Psoas muscle (tissue), 7 donors: ENCODE measurements at regions not wholly inside any gene's neighbourhood (a gene's known extent, or its start where the extent isn't known, plus 50 kb on each side); places are given as distances from the start of the nearest gene placed in this dataset.

ENCODE experiments used
- ATAC-seq, 4 donors: fragments of 200-7000 bp; cut with Tn5 transposase; one replicate each; pipeline ENCODE4 v1.9.1; 2020; ENCODE audit warnings: moderate library complexity in 3 of 4, mild to moderate bottlenecking in 2 of 4
- DNase-seq, 2 donors: peaks; one replicate each; pipeline ENCODE4 v3.0.0-alpha.2; 2020
- H3K27ac ChIP-seq: fragments of 200-600 bp; one replicate; pipeline ENCODE4 v1.8.0; 2022
- H3K27me3 ChIP-seq, 3 donors: fragments of 200-600 bp in 1 of 3; one replicate each; pipeline versions ENCODE4 v1.6.1 to v1.8.0; 2013 to 2022; ENCODE audit warnings: low read length in 2 of 3, mild to moderate bottlenecking in 2 of 3, moderate library complexity in 1 of 3; ENCODE audit not compliant: insufficient read depth in 3 of 3
- H3K36me3 ChIP-seq, 2 donors: fragments of 200-600 bp in 1 of 2; one replicate each; pipeline versions ENCODE4 v1.6.1 to v1.8.0; 2013 to 2022; ENCODE audit warnings: low read depth in 1 of 2, mild to moderate bottlenecking in 1 of 2, moderate library complexity in 1 of 2; ENCODE audit not compliant: insufficient read depth in 1 of 2
- H3K4me1 ChIP-seq: fragments of 200-600 bp; one replicate; pipeline ENCODE4 v1.8.0; 2022
- H3K4me3 ChIP-seq: fragments of 200-600 bp; one replicate; pipeline ENCODE4 v1.8.0; 2022; ENCODE audit warnings: mild to moderate bottlenecking
- H3K9me3 ChIP-seq: fragments of 200-600 bp; one replicate; pipeline ENCODE4 v1.8.0; 2022
- WGBS, 3 donors: extraction: QIAGEN DNeasy Blood & Tissue Kit; methylation state at CpG; one replicate each; pipeline versions ENCODE4 v1.1.6 to v1.1.7; 2013; 5-methylcytosine and 5-hydroxymethylcytosine counted together
- intact Hi-C, 2 donors: fragments of 100-400 bp; cut with DNase I; formaldehyde crosslinking; loops; one replicate each; pipeline versions ENCODE4 v1.11.0 to v1.14.2; 2022
- TF ChIP-seq, protein P1 (sequence below): fragments of 200-600 bp; IDR thresholded peaks from one replicate; pipeline ENCODE4 v1.8.0; 2022; ENCODE audit warnings: antibody characterized with exemption
- donor health status: healthy with polysubstance abuse.
- donor health status: DM: no; HTN: no; CAD: no; lungs with moderate emphysema.
- donor health status: Bipolar disorder and iron deficiency.
- donor health status: healthy.
- donor health status: DM: yes; HTN: yes; CAD: no.
- donor health status: DM: no; HTN: no; CAD: no.
- donor health status: DM: yes; HTN: yes; CAD: no.

DNA sequence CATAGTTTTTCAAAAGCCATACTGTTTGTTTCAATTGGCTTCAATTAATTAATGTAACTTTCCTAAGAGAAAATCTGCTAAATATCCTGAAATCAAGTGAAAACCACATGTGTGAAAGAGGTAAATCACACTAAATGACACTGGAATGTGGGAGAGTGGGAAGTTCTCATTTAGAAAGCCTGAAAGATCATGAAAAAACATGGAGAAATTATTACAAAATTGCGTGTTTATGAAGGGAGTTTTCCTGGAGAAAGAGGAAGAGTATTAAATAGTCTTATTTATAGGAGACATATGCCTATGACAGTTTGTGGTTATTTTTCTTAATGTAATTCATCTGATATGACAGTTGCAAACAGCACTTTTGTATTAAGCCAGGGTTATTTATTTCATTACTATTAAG, 183.7 kb downstream of the DKK2 start:
- H3K4me3 ChIP-seq = no peak overlapping the region
- no peaks in the 10 kb centered on the region for H3K4me1 ChIP-seq
- 72 to 87% (median 86%) methylated on average over 1 of the region's 1 CpG for WGBS, 3 donors
- H3K9me3 ChIP-seq = no peaks in the 10 kb centered on the region
- DNase-seq = no peak
- H3K27me3 ChIP-seq = no peaks in the 10 kb centered on the region
- TF ChIP-seq, protein P1, sequence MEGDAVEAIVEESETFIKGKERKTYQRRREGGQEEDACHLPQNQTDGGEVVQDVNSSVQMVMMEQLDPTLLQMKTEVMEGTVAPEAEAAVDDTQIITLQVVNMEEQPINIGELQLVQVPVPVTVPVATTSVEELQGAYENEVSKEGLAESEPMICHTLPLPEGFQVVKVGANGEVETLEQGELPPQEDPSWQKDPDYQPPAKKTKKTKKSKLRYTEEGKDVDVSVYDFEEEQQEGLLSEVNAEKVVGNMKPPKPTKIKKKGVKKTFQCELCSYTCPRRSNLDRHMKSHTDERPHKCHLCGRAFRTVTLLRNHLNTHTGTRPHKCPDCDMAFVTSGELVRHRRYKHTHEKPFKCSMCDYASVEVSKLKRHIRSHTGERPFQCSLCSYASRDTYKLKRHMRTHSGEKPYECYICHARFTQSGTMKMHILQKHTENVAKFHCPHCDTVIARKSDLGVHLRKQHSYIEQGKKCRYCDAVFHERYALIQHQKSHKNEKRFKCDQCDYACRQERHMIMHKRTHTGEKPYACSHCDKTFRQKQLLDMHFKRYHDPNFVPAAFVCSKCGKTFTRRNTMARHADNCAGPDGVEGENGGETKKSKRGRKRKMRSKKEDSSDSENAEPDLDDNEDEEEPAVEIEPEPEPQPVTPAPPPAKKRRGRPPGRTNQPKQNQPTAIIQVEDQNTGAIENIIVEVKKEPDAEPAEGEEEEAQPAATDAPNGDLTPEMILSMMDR = no peak
- ATAC-seq = no peak
- H3K36me3 ChIP-seq = no peaks in the 10 kb centered on the region
- H3K27ac ChIP-seq = no peak overlapping the region
- intact Hi-C loops = no loop called here

DNA sequence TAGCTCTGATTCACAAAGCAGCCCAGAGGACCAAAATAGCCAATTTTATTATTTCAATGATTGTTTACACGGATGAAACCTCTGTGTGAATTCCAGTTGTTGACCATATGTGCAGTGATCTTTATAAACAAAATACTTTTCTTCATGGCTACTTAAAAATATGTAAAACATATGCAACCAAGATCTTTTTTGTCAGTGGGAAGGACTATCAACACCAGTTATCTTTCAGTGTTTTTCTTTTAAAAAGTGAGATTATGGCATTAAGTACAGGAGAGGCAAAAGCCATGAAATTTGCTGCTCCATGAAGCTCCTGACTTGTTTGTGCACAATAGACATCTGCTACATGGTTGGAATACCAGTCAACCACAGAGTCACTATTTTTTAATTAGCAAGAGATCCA, 184.4 kb downstream of the DKK2 start:
- TF ChIP-seq, protein P1 = no peak
- Histone ChIP-seq H3K9me3 (no peaks in the 10 kb centered on the region), H3K27me3 (no peaks in the 10 kb centered on the region), H3K4me1 (no peaks in the 10 kb centered on the region), H3K27ac (no peak overlapping the region), H3K36me3 (no peaks in the 10 kb centered on the region), H3K4me3 (no peak overlapping the region)
- intact Hi-C loops = no loop called here
- DNase-seq (no peak), ATAC-seq (no peak)
- 71 to 82% (median 73%) methylated on average over 1 of the region's 1 CpG for WGBS, 3 donors

DNA sequence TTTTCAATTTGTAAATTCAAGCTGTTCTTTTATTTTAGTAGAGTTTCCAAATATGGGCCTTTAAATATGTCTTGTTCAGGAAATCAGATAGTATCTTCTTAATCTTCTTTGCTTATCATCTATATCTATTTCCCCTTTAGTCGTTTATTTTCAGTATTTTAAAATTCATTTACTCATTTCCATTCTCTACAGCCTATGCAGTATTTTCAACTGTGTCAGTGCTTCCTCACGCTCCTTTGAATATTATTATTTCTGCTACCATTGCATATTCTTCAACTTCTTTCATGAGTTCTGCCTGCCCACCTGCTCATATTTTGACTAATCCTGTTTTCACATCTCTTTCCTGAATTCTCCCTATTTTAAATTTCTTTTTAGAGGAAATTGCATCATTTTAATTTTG, 185.4 kb downstream of the DKK2 start:
- Histone ChIP-seq H3K27me3 (no peaks in the 10 kb centered on the region), H3K27ac (no peak overlapping the region), H3K36me3 (no peaks in the 10 kb centered on the region), H3K4me1 (no peaks in the 10 kb centered on the region), H3K9me3 (no peaks in the 10 kb centered on the region), H3K4me3 (no peak overlapping the region)
- 77 to 79% (median 78%) methylated on average over 2 of the region's 2 CpGs for WGBS, 3 donors
- DNase-seq (no peak), ATAC-seq (no peak)
- TF ChIP-seq, protein P1 = no peak
- intact Hi-C loops = no loop called here

DNA sequence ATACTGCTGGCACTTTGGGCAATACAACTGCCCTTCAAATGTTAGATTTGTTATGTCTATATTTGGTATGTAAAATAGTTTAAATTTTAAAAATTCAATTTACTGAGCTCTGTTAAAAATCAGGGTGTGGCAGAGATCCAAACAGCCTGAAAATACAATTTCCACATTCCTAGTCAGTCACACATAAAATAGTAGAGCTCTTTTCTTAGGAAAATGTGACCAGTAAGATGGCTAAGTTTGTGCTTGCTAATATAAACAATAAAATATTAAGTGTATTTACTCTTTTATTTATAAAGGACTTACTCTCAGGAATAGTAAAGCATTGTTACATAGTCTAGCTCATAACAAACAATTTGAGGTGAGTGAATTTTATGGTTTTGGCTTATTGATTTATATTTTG, 200.2 kb downstream of the DKK2 start:
- Histone ChIP-seq H3K27ac (no peak overlapping the region), H3K27me3 (no peaks in the 10 kb centered on the region), H3K4me1 (no peaks in the 10 kb centered on the region), H3K9me3 (peaks cover 5% of the 10 kb centered on the region), H3K36me3 (no peaks in the 10 kb centered on the region), H3K4me3 (no peak overlapping the region)
- TF ChIP-seq, protein P1 = no peak
- ATAC-seq (no peak), DNase-seq (no peak)
- intact Hi-C loops = no loop called here

DNA sequence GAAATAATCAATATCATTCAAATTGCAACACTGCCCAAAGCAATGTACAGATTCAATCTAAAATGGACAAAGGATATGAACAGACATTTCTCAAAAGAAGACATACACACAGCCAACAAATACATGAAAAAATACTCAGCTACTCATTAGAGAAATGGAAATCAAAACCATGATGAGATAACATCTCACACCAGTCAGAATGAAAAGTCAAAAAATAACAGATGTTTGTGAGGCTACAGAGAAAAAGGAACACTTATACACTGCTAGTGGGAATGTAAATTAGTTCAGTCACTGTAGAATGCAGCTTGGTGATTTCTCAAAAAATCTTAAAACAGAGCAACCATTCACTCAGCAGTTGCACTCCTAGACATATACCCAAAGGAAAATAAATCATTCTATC, 205.2 kb downstream of the DKK2 start:
- Histone ChIP-seq H3K9me3 (no peaks in the 10 kb centered on the region), H3K4me3 (no peak overlapping the region), H3K27ac (no peak overlapping the region), H3K36me3 (no peaks in the 10 kb centered on the region), H3K4me1 (no peaks in the 10 kb centered on the region), H3K27me3 (no peaks in the 10 kb centered on the region)
- DNase-seq = no peak
- no peak for ATAC-seq
- TF ChIP-seq, protein P1 = no peak
- intact Hi-C loops = no loop called here
